Germinal center (tissue), 1 donor: ENCODE measurements at regions not wholly inside any gene's neighbourhood (a gene's known extent, or its start where the extent isn't known, plus 50 kb on each side); places are given as distances from the start of the nearest gene placed in this dataset.

Experiments used
- DNase-seq: peaks from one replicate; pipeline ENCODE4 v3.0.0; 2012; ENCODE audit warnings: mixed read lengths, low spot score

DNA sequence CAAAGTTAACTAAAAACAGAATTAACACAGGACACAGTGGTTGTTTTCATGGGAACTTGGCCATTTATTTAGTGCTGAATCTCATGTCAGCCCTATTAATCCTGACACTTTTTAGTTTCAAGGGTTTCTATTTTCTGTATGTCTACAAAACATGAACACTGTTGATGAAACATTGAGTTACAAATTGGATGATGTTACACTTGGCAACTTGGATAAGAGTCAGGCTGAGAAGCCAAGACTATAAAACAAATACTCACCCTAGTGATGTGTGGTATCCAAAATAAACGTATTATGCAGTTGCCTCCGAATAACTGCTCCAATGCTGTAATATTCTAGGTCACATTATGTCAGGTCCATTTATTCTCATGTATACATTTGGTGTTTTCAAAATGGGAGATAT lies 349.6 kb downstream of the ZIC1 start:
- DNase-seq: no peak

DNA sequence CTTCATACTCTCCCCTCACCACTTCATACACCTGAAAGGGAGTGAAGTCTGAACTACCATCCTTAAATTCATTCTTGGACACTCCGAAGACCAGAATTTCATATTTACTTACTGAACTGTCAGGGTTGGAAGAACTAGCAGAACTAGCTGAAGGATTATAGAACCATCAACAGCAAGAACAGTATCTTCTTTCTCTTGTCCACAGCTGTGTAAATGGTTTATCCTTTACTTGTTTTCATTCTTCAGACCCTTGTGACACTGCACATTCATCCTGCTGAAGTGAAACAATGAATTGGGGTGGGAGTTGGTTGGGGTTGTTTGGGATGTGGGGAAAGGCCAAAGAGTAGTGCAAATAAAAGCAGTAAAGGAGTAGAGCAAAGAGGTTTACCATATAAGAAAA lies 350.9 kb downstream of the ZIC1 start:
- DNase-seq: no peak

DNA sequence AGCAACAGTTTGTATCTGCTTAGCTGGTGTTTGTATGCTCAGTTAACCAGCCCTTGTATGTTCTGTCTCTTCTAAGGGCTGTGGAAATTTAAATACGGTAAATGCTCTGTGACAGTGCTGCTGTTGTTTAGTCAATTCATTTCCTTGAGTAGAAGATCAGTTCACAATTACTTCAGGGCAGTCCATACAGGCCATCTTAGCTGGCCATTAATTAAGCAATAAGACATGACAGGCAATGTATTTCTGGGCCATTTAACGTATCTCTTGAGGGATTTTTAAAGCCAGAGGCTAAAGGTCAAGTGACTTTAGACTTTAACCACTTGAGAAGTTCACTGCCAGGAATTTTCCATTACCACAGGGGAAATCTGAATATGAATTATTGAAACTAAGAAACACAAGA lies 351.8 kb downstream of the ZIC1 start:
- no peak for DNase-seq

DNA sequence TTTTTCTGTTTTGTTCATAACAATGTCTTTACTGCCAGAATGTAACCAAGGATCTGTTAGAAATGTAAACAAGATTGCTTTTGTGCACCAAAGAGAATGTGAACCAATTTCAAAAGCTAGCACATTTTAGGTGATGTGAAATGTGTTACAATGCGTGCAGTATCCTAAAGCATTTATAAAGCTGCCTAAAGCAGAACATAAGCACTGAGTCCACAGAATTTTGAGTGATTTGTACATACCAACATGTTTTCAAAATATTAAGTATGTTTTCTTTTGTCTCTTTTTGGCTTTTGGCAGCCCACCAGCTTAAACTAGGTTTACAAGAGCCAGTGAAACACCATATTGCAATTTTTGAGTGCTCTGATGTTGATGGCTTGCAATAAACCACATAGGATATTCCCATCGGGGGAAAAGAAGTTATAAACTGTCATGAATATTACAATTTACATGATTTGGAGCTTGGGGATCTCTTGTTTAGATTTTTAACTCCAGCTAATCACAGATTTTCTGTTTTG lies 364.0 kb downstream of the ZIC1 start:
- DNase-seq: no peak

DNA sequence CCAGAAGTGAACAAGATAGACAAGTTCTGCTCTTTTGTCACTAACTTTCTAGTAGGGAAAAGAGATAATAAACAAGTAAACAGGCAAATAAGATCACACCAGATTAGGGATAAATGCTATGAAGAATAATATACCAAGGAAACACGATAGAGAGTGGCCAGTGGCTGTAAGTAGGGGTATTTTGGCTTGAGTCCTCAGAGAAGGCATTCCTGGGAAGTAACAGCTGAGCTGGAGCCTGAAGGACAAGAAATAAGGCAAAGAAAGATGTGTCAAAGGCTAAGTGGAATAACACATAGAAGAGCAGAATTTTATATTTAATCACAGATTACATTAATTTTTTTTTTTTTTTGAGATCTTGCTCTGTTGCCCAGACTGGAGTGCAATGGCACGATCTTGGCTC lies 366.2 kb downstream of the ZIC1 start:
- DNase-seq: no peak

DNA sequence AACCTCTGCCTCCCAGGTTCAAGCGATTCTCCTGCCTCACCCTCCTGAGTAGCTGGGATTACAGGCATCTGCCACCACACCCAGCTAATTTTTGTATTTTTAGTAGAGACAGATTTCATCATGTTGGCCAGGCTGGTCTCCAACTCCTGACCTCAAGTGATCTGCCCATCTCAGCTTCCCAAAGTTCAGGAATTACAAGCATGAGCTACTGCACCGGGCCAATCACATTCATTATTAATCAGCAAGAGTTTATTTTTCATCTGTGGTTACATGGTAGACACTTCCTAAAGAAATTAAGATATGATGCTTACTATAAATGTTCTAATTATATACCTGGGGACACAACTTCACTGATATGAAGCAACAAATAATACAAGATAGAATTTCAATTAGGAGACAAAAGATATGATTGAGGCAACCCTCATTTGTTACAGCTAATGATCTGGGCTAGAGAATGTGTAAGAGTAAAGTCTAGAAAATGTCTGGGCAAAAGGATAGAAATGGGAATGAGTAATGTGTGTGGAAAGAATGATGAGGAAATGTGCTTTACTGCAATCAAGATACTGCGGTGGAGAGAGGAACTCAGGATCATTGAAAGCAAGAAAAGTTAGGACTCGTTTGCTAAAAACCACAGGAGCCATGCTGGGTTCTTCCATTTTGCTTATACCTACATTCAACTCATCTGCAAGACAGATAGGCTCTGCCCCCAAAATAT lies 366.8 kb downstream of the ZIC1 start:
- DNase-seq: no peak

DNA sequence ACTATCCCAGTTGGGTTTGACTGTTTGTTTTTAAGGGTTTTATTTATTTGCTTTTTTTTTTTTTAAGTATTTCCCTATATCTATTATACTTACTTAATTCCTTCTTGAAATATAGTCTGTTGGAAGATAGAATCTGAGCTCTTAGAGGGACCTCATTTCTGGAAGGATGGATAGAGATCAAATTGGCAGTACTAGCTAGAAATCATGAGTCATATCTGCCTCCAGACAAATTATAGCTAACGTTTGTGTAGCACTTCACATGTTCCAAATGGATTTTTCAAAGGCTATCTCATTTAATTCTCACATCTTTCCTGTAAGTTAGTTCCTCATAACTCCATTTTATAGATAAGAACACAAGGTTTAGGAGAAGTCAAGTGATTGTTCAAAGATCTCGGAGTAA lies 384.7 kb downstream of the ZIC1 start:
- DNase-seq: no peak

DNA sequence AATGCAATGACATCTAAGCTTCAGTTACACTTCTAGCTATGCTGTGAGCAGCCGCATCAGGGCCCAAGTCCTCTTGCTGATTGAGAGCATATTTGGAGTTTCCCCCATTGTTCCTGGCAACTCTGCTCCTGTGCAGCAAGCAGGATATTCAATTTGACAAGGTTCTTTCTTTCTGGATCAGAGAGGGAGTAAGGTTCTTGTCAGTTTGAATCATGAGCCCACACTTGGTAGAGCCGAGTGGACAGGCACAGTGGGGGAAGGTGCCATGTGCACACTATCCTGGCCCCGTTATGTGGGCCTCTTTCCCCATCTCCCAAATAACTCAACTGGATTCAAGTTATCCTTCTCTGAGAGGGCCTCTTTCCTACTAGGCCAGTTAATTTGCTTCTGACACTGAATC lies 385.4 kb downstream of the ZIC1 start:
- no peak for DNase-seq

DNA sequence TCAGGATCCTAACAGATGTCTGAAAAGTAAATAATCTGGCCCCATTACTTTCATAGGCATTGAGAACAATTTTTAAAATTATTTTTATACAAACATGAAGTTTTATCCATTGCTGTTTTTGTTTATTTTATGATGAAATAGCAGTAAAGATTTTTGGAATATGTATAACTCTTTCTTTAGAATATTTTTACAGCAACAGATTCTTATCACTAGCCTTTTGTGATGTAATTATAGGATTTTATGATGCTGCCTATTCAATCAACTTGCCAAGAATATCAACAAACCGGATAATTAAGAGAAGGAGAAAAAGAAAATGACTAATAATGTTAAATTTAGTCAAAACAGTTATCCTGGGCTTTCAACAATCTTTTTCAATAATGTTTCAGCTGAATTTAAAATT lies 386.3 kb downstream of the ZIC1 start:
- DNase-seq: no peak

DNA sequence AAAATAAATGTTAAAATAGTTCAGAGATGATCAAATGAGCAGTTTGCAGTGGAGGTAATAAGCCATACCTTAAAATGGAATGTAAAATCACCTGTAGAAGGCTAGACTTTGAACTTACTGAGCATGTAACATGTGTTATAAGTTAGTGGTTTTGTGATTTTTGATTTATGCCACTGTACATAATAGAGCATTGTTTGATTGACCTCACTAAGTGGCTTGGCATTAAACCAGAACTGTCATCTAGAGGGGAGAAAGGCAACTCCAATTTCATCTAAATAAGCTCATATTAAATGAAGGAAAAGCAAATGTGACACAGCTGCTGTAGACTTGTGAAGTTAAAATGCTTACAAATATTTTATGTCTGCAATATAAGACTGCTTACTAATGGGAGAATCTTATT lies 387.9 kb downstream of the ZIC1 start:
- DNase-seq: no peak

DNA sequence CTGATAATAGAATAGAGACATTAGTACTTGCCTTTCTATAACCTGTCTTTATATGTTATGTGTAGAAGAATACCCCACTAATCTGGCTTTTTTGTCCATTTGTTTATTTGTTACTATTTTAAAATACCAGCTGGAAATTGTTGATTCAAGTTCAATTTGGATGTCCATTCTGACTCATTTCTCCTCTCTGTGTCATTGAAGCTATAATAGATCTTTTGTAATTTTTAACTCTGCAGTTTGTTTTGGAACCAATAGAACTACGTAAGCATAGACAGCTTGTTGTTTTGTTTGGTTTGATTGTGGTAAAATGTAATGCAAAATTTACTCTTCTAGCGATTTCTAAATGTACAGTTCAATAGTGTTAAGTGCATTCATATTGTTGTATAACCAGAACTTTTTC lies 390.4 kb downstream of the ZIC1 start:
- no peak for DNase-seq

DNA sequence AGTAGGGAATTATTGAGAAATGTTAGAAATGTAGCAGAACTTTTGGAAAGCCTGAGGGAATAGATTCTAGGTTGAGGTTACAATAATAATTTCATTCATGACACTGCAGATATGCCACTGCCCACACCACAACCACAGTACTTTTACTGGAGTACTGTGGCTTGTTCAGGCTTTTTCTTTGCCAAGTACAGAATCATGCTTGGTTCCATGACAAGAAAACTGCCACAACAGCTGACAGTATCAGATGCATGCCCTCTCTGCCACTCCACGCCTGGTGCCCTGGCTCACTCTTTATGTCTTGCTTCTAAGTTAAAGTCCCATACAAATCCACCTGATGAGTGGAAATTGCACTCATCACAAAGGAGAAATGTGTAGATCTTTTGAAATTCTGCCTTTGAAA lies 398.6 kb downstream of the ZIC1 start:
- DNase-seq: no peak

DNA sequence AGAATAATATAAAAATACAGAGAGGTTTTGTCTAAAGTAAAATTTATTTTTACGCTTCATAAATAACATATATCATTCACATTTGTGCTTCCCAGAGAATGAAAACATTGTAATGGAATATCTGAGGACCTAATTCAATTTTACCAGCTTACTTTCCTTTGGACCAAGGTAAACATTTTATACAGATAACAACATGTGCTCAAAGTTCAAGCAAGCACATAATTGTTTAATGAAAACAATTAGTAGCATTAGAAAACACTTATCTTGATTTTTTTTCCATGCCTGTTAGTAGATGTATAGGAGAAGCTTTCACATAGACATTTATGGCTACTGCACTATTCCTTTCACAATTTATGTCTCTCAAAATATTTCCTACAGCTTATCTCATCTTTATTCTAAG lies 400.0 kb downstream of the ZIC1 start:
- DNase-seq: no peak

DNA sequence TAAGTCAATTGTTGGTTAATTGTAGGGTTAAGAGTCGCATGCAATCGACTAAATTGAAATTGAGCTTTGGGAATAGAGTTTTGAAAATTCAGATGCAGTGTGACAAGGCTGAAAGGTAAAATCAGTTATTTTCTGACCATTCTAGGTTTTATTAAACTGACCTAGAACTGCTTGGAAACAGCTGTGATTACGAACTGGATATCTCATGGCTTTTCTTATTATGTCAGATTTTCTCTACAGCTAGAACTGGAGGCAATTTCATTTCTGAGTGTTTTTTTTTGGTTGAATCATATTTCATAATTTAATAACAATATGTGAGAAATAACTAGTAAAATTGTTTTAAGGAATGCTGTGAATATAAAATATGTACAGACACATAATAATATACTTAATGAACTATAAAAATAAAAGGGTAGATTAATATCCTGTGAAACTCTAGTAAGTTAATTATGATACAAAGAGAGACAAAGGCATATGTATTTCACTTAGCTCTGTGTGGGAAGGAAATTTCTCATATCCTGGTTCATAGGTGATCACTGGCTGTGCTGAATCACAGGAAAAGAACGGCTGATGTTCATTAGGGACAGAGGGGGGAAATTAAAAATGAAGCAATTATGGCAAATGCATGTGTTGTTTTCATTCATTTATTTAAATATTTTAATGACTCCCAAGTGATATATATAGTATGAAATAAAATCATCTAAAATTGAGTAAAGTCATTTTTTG lies 403.2 kb downstream of the ZIC1 start:
- no peak for DNase-seq

DNA sequence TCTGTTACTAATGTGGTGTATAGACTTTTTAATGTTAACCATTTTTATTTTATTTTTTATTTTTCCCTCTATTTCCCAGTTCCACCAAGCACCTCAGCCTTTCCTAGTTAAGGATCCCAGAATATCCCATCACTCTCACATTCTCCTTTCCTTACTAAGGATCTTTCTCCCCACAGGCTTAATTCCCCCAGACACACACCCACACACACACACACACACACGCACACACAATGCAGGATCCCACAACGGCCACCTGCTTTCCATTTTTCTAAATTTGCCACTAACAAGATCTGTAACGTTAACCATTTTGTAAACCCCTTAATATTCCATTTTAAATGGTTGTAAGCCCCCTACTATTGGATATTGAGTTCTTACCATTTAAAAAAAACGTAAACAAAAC lies 404.1 kb downstream of the ZIC1 start:
- no peak for DNase-seq

DNA sequence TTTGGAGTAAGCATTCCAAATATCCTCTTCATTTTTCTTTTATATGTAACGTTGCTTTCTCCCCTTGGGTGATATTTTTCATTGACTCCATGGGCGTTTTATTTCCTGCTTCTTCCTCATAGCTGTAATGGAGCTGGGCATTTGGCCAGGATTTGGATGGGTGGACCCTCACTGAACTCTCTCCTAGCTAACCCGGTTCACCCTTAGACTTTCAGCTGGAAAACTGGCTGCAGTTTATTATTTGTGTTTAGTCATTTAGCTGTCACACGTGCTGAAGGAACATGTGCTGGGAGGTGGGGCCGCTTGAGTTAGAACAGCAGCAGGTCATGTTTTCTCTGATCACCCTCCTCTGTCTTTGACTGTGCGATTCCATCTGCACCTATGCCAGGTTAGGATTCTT lies 407.6 kb downstream of the ZIC1 start:
- DNase-seq: no peak

DNA sequence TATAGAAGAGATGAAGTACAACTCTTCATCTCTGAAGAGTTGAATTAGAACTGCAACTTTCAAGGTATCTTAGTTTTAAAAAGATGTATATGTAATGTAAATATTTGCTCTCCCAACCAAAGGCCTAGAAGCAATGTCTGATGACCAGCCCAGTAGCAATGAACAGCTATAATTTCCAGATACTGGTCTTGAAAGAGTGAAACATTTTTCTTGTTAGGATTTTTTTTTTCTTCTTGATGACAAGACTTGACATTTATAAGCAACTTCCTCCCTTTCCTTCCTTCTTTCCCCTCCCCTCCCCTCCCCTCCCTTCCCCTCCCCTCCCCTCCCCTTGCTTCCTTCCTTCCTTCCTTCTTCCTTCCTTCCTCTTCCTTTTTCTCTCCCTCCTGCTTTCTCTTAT lies 423.4 kb downstream of the ZIC1 start:
- DNase-seq: no peak

DNA sequence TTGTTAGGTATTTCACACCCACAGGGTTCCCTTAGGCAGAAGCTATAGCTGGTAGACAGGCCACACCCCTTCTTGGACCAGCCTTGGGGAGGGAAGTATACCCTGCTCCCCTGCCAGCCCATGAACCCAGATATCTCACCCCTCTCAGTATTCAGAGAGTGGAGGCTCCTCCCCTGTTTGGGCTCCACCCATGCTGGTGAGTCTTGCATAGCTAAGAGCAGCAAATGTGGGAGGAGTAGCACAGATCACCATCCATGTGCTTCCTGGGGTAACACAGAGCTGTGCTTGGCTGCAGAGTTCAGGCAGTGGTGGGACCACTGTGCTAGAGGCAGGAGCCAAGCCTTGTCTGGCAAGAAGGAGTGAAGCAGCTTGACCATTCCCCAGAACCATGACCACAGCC lies 427.2 kb downstream of the ZIC1 start:
- no peak for DNase-seq

DNA sequence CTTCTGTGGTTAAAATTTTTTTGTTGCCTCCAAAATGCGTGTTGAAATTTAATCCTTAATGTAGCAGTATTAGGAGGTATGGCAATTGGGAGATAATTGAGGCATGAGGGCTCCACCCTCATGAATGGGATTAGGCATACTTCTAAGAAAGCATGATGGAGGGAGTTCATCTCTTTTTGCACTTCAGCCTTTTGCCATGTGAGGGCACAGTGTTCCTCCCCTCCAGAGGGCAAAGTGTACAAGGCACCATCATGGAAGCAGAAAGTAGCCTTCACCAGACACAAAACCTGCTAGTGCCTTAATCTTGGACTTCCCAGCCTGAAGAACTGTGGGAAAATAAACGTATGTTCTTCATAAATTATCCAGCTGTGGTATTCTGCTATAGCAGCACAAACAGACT lies 429.5 kb downstream of the ZIC1 start:
- DNase-seq: no peak

DNA sequence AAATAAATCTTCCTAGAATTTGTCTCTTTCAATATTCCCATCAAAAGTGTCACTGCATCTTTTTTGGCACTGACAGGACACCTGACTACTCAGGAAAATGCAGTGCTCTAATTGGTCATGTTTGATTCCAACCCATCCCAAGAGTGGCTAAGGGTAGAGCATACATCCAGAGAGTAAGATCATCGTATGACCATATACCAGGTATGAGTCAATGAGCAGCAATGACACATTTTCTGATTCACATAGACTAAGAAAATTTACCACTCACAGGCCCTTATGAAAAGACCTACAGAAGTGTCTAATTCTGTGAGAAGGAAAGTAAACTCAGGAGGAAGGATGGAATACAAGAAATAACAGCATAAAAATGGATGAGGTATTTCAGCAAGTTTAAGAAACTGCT lies 434.2 kb downstream of the ZIC1 start:
- no peak for DNase-seq

DNA sequence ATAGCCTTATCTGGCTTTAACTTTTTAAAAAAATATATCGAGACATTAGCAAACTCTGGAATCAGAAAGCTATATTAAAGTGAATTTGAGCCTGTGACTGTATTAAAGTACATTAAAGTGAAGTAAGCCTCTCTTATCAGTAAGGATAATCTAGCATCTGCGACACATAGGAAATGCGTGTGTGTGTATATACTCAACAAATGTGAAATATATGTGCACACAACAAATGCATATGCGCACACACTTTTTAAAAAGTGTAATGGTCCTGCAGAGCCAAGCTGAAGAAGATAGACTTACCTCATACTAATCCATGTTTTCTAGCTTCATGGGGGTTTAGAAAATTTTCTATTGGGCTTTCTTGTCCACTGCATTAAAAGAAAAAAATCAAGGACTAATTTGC lies 437.1 kb downstream of the ZIC1 start:
- DNase-seq: no peak

DNA sequence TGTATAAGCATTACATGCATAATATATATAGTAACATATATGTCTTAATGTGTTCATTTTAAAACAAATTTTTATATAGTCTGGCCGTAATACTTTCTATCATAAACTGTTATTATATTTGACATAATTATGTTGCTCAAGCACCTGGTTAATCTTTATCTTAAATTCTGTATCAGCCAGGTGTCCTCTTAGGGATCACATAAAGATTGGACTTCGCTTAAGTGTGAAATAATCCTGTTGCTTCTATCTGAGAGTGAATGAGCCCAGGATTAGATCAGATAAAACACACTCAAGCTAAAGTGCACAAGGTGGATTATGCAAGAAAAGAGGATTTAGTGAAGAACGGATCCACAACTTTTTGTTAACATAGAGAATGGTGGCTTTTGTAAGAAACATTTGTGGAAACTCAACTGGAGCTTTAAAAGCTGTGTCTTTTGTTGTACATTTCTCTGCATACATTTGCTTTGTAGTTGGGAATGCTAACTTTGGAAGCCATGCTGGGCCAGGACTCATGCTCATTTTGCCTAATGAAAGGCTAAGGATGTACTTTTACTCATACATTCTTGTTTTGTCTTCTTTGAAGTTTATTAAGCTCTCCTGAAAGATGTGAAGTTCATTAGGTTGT lies 437.8 kb downstream of the ZIC1 start:
- DNase-seq: no peak

DNA sequence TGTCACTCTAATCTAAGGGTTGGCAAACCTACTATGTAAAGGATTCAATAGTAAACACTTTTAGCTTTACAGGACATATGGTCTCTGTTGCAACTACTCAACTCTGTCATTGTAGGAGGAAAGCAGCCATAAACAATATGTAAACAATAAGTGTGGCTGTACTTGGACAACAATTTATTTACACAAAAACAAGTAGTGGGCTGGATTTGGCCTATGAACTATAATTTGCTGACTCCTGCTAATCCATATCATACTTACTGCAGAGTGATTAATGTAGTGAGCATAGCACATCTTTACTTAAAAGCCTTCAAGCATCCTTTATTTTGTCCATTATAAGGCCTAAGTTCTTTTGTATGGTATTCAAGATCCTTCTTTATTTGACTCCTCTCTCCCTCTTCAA lies 441.9 kb downstream of the ZIC1 start:
- DNase-seq: no peak
